Endothelial cell of umbilical vein (primary cell): ENCODE measurements at regions not wholly inside any gene's neighbourhood (a gene's known extent, or its start where the extent isn't known, plus 50 kb on each side); places are given as distances from the start of the nearest gene placed in this dataset.

Experiments used
- CTCF ChIP-seq, 2 donors: IDR thresholded peaks; 1 replicate in 1 of 2; 2 replicates in 1 of 2; pipeline ENCODE4 v1.5.1; 2011; ENCODE audit warnings: low read length in 2 of 2, mild to moderate bottlenecking in 2 of 2, moderate library complexity in 2 of 2, control low read depth in 1 of 2, inconsistent platforms in 1 of 2, low read depth in 1 of 2; ENCODE audit not compliant: insufficient read depth in 1 of 2; ENCODE audit errors: extremely low read depth in 1 of 2
- EZH2 ChIP-seq: IDR thresholded peaks from 2 replicates; pipeline ENCODE4 v1.6.1; 2012; ENCODE audit warnings: borderline replicate concordance, low read depth, mild to moderate bottlenecking, moderate library complexity, low read length, inconsistent platforms; ENCODE audit not compliant: severe bottlenecking
- JUN ChIP-seq: IDR thresholded peaks from 2 replicates; pipeline ENCODE4 v1.6.1; 2011; ENCODE audit warnings: borderline replicate concordance, low read depth; ENCODE audit not compliant: insufficient read length, insufficient read depth
- POLR2A ChIP-seq: IDR thresholded peaks from 2 replicates; pipeline ENCODE4 v1.6.1; 2012; ENCODE audit warnings: low read depth, mild to moderate bottlenecking, control low read depth, low read length
- POLR2AphosphoS5 ChIP-seq: IDR thresholded peaks from 2 replicates; pipeline ENCODE4 v1.6.1; 2012; ENCODE audit warnings: low read depth, mild to moderate bottlenecking, control low read depth, low read length, moderate library complexity; ENCODE audit not compliant: insufficient read depth

GRCh38 chr4:33577791-33578190 lies 2666.5 kb downstream of the ARAP2 start:
- TF ChIP-seq CTCF (IDR thresholded peaks at IDR 0.05; ENCODE audit: extremely low read depth in 1 of 2, insufficient read depth in 1 of 2, low read depth in 1 of 2, low read length in 2 of 2) (no peak), POLR2A (no peak), EZH2 (no peak), POLR2AphosphoS5 (no peak), JUN (no peak)
